A549 (cell line): ENCODE measurements at regions not wholly inside any gene's neighbourhood (a gene's known extent, or its start where the extent isn't known, plus 50 kb on each side); places are given as distances from the start of the nearest gene placed in this dataset.
A peak's percentile ranks its signal among the peaks of the same experiment; 100 is the strongest.

Source experiments
- ATAC-seq, 2 experiments: fragments of 200-7000 bp in 1 of 2; fragments of >200 bp in 1 of 2; cut with Nextera tagmentation in 1 of 2; cut with Tn5 transposase in 1 of 2; 3 replicates each; pipeline versions ENCODE4 v1.8.0 to v1.9.1; 2018 to 2020; ENCODE audit warnings: mild to moderate bottlenecking in 1 of 2, moderate library complexity in 1 of 2
- CTCF ChIA-PET: fragments of 300-600 bp; sonication (Branson Sonifier 250); formaldehyde crosslinking; extraction: SDS; loops from one replicate; lab custom pipeline; 2021; ENCODE audit warnings: antibody characterized with exemption, inconsistent platforms; lab: Yijun Ruan, JAX
- POLR2A ChIA-PET: fragments of 350-600 bp; formaldehyde crosslinking; extraction: SDS; loops from one replicate; lab custom pipeline; 2021; ENCODE audit warnings: antibody characterized with exemption, inconsistent platforms; lab: Yijun Ruan, JAX
- DNase-seq, 2 experiments: peaks; one replicate each; pipeline versions ENCODE4 v3.0.0 to v3.0.0-alpha.2; 2011 to 2016; ENCODE audit warnings: low read depth in 1 of 2, low spot score in 1 of 2
- FAIRE-seq: peaks from 2 replicates; lab custom pipeline; 2011; peaks lifted over from hg19 to GRCh38; lab: Jason Lieb, UNC
- H3K27ac ChIP-seq, 2 experiments: fragments of >200 bp; sonication (Bioruptor Twin); formaldehyde crosslinking; 3 replicates each; pipeline ENCODE4 v1.5.1; 2016 to 2017
- H3K4me1 ChIP-seq: fragments of >200 bp; sonication (Bioruptor Twin); formaldehyde crosslinking; 3 replicates; pipeline ENCODE4 v1.6.1; 2016
- H3K4me2 ChIP-seq: fragments of >200 bp; sonication (Bioruptor Twin); formaldehyde crosslinking; 3 replicates; pipeline ENCODE4 v1.6.1; 2016
- H3K4me3 ChIP-seq: fragments of >200 bp; sonication (Bioruptor Twin); formaldehyde crosslinking; 3 replicates; pipeline ENCODE4 v1.5.1; 2016
- H3K9me3 ChIP-seq: fragments of >200 bp; sonication (Bioruptor Twin); formaldehyde crosslinking; 3 replicates; pipeline ENCODE4 v1.6.1; 2016
- BCL3 ChIP-seq: fragments of >200 bp; sonication (Bioruptor Twin); formaldehyde crosslinking; IDR thresholded peaks from 3 replicates; pipeline ENCODE4 v1.6.1; 2016
- CHD2 ChIP-seq: fragments of 150-350 bp; IDR thresholded peaks from 2 replicates; pipeline ENCODE4 v1.6.1; 2014; ENCODE audit warnings: low read length; ENCODE audit not compliant: partially characterized antibody
- CHD4 ChIP-seq: fragments of 200-600 bp; sonication (generic); IDR thresholded peaks from 2 replicates; pipeline ENCODE4 v1.6.1; 2016; ENCODE audit warnings: antibody characterized with exemption, mild to moderate bottlenecking, borderline replicate concordance
- E2F6 ChIP-seq: IDR thresholded peaks from 2 replicates; pipeline ENCODE4 v1.6.1; 2012; ENCODE audit warnings: low read depth, borderline replicate concordance
- EP300 ChIP-seq, 2 experiments: fragments of >200 bp; sonication (Bioruptor Twin); formaldehyde crosslinking; IDR thresholded peaks; 2 replicates in 1 of 2; 3 replicates in 1 of 2; pipeline ENCODE4 v1.6.1; 2016 to 2017
- ESRRA ChIP-seq: fragments of 150-350 bp; IDR thresholded peaks from 2 replicates; pipeline ENCODE4 v1.6.1; 2014; ENCODE audit warnings: mild to moderate bottlenecking, low read length, borderline replicate concordance
- FOXS1 ChIP-seq: fragments of 250-450 bp; sonication (Bioruptor Pico); IDR thresholded peaks from 2 replicates; pipeline ENCODE4 v1.5.0; 2020; ENCODE audit warnings: mild to moderate bottlenecking, moderate library complexity
- GATA3 ChIP-seq: IDR thresholded peaks from 2 replicates; pipeline ENCODE4 v1.6.1; 2012; ENCODE audit warnings: borderline replicate concordance
- HDAC2 ChIP-seq: fragments of 200-600 bp; sonication (generic); IDR thresholded peaks from 2 replicates; pipeline ENCODE4 v1.6.1; 2016
- HEYL ChIP-seq: fragments of 250-450 bp; sonication (Bioruptor Pico); IDR thresholded peaks from 2 replicates; pipeline ENCODE4 v1.8.0; 2021; ENCODE audit warnings: mild to moderate bottlenecking, moderate library complexity
- HMGXB4 ChIP-seq: fragments of 250-450 bp; sonication (Bioruptor Pico); IDR thresholded peaks from 2 replicates; pipeline ENCODE4 v1.5.0; 2021; ENCODE audit warnings: mild to moderate bottlenecking, moderate library complexity, borderline replicate concordance
- HOXB13 ChIP-seq: fragments of 250-450 bp; sonication (Bioruptor Pico); IDR thresholded peaks from 2 replicates; pipeline ENCODE4 v1.5.0; 2020; ENCODE audit warnings: low read depth, mild to moderate bottlenecking, moderate library complexity
- JUNB ChIP-seq: fragments of >200 bp; sonication (Bioruptor Twin); formaldehyde crosslinking; IDR thresholded peaks from 2 replicates; pipeline ENCODE4 v1.6.1; 2016
- KDM1A ChIP-seq: fragments of 200-600 bp; sonication (generic); IDR thresholded peaks from 2 replicates; pipeline ENCODE4 v1.6.1; 2016; ENCODE audit warnings: low read depth, mild to moderate bottlenecking
- MAFK ChIP-seq: fragments of 450-650 bp; IDR thresholded peaks from 2 replicates; pipeline ENCODE4 v1.6.1; 2014; ENCODE audit not compliant: partially characterized antibody
- MAX ChIP-seq: IDR thresholded peaks from 2 replicates; pipeline ENCODE4 v1.6.1; 2012
- MYC ChIP-seq: IDR thresholded peaks from 2 replicates; pipeline ENCODE4 v1.6.1; 2012; ENCODE audit warnings: mild to moderate bottlenecking, inconsistent platforms, low read length, improper control_type of control experiment, borderline replicate concordance
- NFE2L2 ChIP-seq: fragments of 150-350 bp; conservative IDR thresholded peaks from 2 replicates; pipeline ENCODE4 v1.6.1; 2014; ENCODE audit warnings: low read length
- NR3C1 ChIP-seq: fragments of >200 bp; sonication (Bioruptor Twin); formaldehyde crosslinking; IDR thresholded peaks from 3 replicates; pipeline ENCODE4 v1.6.1; 2017
- PHF8 ChIP-seq: fragments of 200-600 bp; sonication (generic); IDR thresholded peaks from 2 replicates; pipeline ENCODE4 v1.6.1; 2016; ENCODE audit warnings: low read depth, mild to moderate bottlenecking, antibody characterized with exemption, moderate library complexity, borderline replicate concordance
- POLR2AphosphoS2 ChIP-seq: conservative IDR thresholded peaks from 2 replicates; pipeline ENCODE4 v1.6.1; 2012; ENCODE audit warnings: low read length, improper control_type of control experiment, inconsistent platforms
- RAD21 ChIP-seq, 2 experiments: fragments of >200 bp in 1 of 2; sonication (Bioruptor Twin) in 1 of 2; formaldehyde crosslinking in 1 of 2; IDR thresholded peaks in 1 of 2; conservative IDR thresholded peaks in 1 of 2; 2 replicates in 1 of 2; 3 replicates in 1 of 2; pipeline ENCODE4 v1.6.1; 2012 to 2018; ENCODE audit warnings: inconsistent platforms in 1 of 2
- RCOR1 ChIP-seq: fragments of 150-350 bp; IDR thresholded peaks from 2 replicates; pipeline ENCODE4 v1.6.1; 2014; ENCODE audit warnings: antibody characterized with exemption, low read length, low read depth
- REST ChIP-seq: fragments of 200-600 bp; sonication (generic); IDR thresholded peaks from 2 replicates; pipeline ENCODE4 v1.6.1; 2016; ENCODE audit warnings: antibody characterized with exemption, mild to moderate bottlenecking, moderate library complexity
- RNF2 ChIP-seq: fragments of 200-600 bp; sonication (generic); IDR thresholded peaks from 2 replicates; pipeline ENCODE4 v1.6.1; 2016; ENCODE audit warnings: low read depth, mild to moderate bottlenecking, antibody characterized with exemption, moderate library complexity, borderline replicate concordance
- TP53 ChIP-seq: fragments of 250-450 bp; sonication (Bioruptor Pico); IDR thresholded peaks from 2 replicates; pipeline ENCODE4 v1.5.0; 2021; ENCODE audit warnings: mild to moderate bottlenecking, moderate library complexity
- ZNF302 ChIP-seq: fragments of 250-450 bp; sonication (Bioruptor Pico); IDR thresholded peaks from 2 replicates; pipeline ENCODE4 v1.9.0; 2021; ENCODE audit warnings: inconsistent platforms, mild to moderate bottlenecking, moderate library complexity
- WGBS: methylation state at CpG from one replicate; pipeline ENCODE4 v1.1.6; 2017; ENCODE audit errors: missing lambda C conversion rate; 5-methylcytosine and 5-hydroxymethylcytosine counted together

- ATAC-seq (no peak), DNase-seq (no peak), FAIRE-seq (no peak)
- no peak overlapping the region for H3K4me2 ChIP-seq
- CTCF ChIA-PET, result interaction anchor here (0.5 to 1.7 kb wide), 8 partner anchors 9 to 154 kb away, joined by 3 to 5 read pairs (median 3); partner anchors contain the start of gene SERTAD2
- no peak overlapping the region for H3K4me3 ChIP-seq
- peak overlapping the region in 1 of 2 experiments; percentile 51; a peak in 1 of 6 replicates for H3K27ac ChIP-seq
- H3K9me3 ChIP-seq, result no peaks in the 10 kb centered on the region
- 74% methylated on average over 2 of the region's 2 CpGs for WGBS
- peaks cover 9% of the 10 kb centered on the region; the same call in 1 of the 3 replicates for H3K4me1 ChIP-seq
- POLR2A ChIA-PET, result interaction anchor here (0.5 to 1.5 kb wide), 2 partner anchors 36 to 154 kb away, joined by 3 to 8 read pairs; partner anchors contain the start of gene SERTAD2
- no peak for TF ChIP-seq RCOR1
- TF ChIP-seq HDAC2, result no peak
- TF ChIP-seq CHD4, result no peak
- TF ChIP-seq JUNB, result no peak
- no peak for TF ChIP-seq MAFK
- TF ChIP-seq NFE2L2, result no peak
- TF ChIP-seq NR3C1, result no peak
- TF ChIP-seq FOXS1 (CRISPR knock-in tag), result no peak
- no peak for TF ChIP-seq BCL3
- TF ChIP-seq RAD21 (conservative IDR thresholded peaks at IDR 0.05 in 1 of 2, IDR thresholded peaks at IDR 0.05 in 1 of 2), result no peak
Observed at GRCh38 chr2:64808092-64808491, 154.4 kb upstream of the SERTAD2 start.

- Histone ChIP-seq H3K4me1 (peaks cover 9% of the 10 kb centered on the region; the same call in 1 of the 3 replicates), H3K9me3 (no peaks in the 10 kb centered on the region)
- TF ChIP-seq POLR2AphosphoS2, result no peak
- TF ChIP-seq GATA3, result no peak
- TF ChIP-seq HEYL (CRISPR knock-in tag), result no peak
- TF ChIP-seq E2F6, result no peak
- no peak for TF ChIP-seq TP53
- TF ChIP-seq KDM1A, result no peak
- TF ChIP-seq, all 56 proteins: peak for 0
- ChIA-PET CTCF (interaction anchor here (1.0 to 2.1 kb wide), 8 partner anchors 8 to 162 kb away, joined by 3 to 7 read pairs (median 3); partner anchors contain the start of gene SERTAD2), POLR2A (no interaction called here)
- H3K4me2 ChIP-seq, result no peak overlapping the region
- DNase-seq (no peak), FAIRE-seq (no peak), ATAC-seq (no peak)
- H3K27ac ChIP-seq, result no peak overlapping the region
- WGBS, result 49% methylated on average over 2 of the region's 2 CpGs
- H3K4me3 ChIP-seq, result no peak overlapping the region
Observed at GRCh38 chr2:64808754-64809153, 155.0 kb upstream of the SERTAD2 start.

- WGBS, result 68% methylated on average over 1 of the region's 1 CpG
- H3K4me1 ChIP-seq, result peaks cover 9% of the 10 kb centered on the region; the same call in 1 of the 3 replicates
- TF ChIP-seq REST (no peak), CHD2 (no peak), MAX (no peak), MYC (no peak), ZNF302 (CRISPR knock-in tag) (no peak), HOXB13 (no peak), RNF2 (no peak), FOXS1 (CRISPR knock-in tag) (no peak), EP300 (IDR thresholded peaks at IDR 0.05) (no peak), PHF8 (no peak), RCOR1 (no peak), ESRRA (no peak), HMGXB4 (no peak)
- TF ChIP-seq, all 56 proteins: peak for 0
- ATAC-seq, result no peak
- FAIRE-seq, result no peak
- Histone ChIP-seq H3K4me3 (no peak overlapping the region), H3K9me3 (no peaks in the 10 kb centered on the region), H3K27ac (no peak overlapping the region), H3K4me2 (no peak overlapping the region)
- DNase-seq, result no peak
- ChIA-PET POLR2A (no interaction called here), CTCF (interaction anchor here (0.6 to 2.1 kb wide), 5 partner anchors 20 to 977 kb away, joined by 3 to 7 read pairs (median 3); no protein-coding TSS in a partner anchor)
Observed at GRCh38 chr2:64809216-64809615, 155.5 kb upstream of the SERTAD2 start.
